PC-3 (cell line): ENCODE measurements at regions not wholly inside any gene's neighbourhood (a gene's known extent, or its start where the extent isn't known, plus 50 kb on each side); places are given as distances from the start of the nearest gene placed in this dataset.

ENCODE experiments used
- CTCF ChIP-seq: fragments of 300-600 bp; sonication (generic); conservative IDR thresholded peaks from 2 replicates; pipeline ENCODE4 v1.5.1; 2017; ENCODE audit warnings: antibody characterized with exemption, low read depth, mild to moderate bottlenecking, low read length
- EZH2 ChIP-seq: fragments of 300-600 bp; sonication (generic); IDR thresholded peaks from one replicate; pipeline ENCODE4 v1.6.1; 2017; ENCODE audit warnings: antibody characterized with exemption, mild to moderate bottlenecking, low read length; ENCODE audit not compliant: unreplicated experiment
- EZH2phosphoT487 ChIP-seq: fragments of 300-600 bp; sonication (generic); IDR thresholded peaks from 2 replicates; pipeline ENCODE4 v1.6.1; 2018; ENCODE audit warnings: mild to moderate bottlenecking, antibody characterized with exemption, low read length, borderline replicate concordance

GRCh38 chr7:46832136-46832535 is 749.8 kb downstream of the TNS3 start:
- TF ChIP-seq CTCF (no peak), EZH2 (no peak), EZH2phosphoT487 (no peak)
